HG02852 (cell line): ENCODE measurements at regions not wholly inside any gene's neighbourhood (a gene's known extent, or its start where the extent isn't known, plus 50 kb on each side); places are given as distances from the start of the nearest gene placed in this dataset.
A peak's percentile ranks its signal among the peaks of the same experiment; 100 is the strongest.

ENCODE experiments used
- ATAC-seq: cut with Tn5 transposase; IDR thresholded peaks from one replicate; pipeline ENCODE4 v1.9.1; 2021; ENCODE audit warnings: mild to moderate bottlenecking, moderate library complexity; ENCODE audit not compliant: unreplicated experiment

- no peak for ATAC-seq
These were observed 338.8 kb downstream of the ANKRD7 start for GRCh38 chr7:118563311-118563710.

GRCh38 chr7:118572604-118573003, 348.1 kb downstream of the ANKRD7 start:
- no peak for ATAC-seq

DNA sequence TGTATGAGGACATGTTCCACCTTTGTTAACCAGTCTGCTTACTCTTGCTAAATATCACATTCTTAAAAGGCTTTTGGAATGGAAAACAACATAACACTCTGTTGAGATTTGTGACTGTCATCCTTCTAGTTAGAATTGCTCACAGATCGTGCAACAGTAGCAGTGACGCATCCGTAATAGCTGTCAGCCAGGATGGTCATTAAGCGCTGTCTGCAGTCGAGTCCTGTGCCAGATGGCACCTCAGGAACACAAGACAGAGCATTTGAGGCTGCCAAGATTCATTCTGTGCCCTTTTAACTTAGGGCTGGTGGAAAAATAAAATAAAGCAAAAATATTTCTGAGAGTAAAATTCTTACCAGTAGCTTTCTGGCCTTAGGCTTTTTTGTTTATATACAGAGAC, 348.6 kb downstream of the ANKRD7 start:
- ATAC-seq = no peak

- ATAC-seq = no peak
These were observed 351.0 kb downstream of the ANKRD7 start for GRCh38 chr7:118575393-118575948.

- no peak for ATAC-seq
These were observed 356.4 kb downstream of the ANKRD7 start for GRCh38 chr7:118580743-118581382.

- ATAC-seq = no peak
These were observed 359.1 kb downstream of the ANKRD7 start for GRCh38 chr7:118583641-118584040.

- ATAC-seq = no peak
These were observed 361.7 kb downstream of the ANKRD7 start for GRCh38 chr7:118586248-118586647.

DNA sequence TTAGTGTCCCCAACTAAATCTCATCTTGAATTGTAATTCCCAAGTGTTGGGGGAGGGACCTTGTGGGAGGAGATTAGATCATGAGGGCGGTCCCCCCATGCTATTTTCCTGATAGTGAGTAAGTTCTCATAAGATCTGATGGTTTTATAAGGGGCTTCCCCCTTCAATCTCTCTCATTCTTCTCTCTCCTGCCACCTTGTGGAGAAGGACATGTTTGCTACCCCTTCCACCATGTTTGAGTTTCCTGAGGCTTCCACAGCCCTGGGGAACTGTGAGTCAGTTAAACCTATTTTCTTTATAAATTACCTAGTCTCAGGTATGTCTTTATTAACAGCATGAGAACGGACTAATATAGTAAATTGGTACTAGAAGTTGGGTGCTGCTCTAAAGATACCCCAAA, 365.6 kb downstream of the ANKRD7 start:
- ATAC-seq = peak; percentile 82

DNA sequence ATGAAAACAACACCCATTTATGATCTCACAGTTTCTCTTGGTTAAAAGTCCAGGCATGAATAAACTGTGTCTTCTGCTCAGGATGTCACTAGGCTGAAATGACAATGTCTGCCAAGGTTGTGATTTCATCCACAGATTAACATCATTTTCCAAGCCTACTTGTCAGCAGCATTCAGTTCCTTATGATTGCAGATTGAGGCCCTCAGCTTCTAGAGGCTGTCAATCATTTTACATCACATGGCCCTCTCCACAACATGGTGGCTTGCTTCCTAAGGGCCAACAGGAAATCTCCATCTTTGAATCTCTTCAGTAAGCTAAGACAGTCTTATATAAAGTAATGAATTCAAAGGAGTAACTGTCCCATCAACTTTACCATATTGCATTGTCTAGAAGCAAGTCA, 377.6 kb downstream of the ANKRD7 start:
- ATAC-seq = no peak

DNA sequence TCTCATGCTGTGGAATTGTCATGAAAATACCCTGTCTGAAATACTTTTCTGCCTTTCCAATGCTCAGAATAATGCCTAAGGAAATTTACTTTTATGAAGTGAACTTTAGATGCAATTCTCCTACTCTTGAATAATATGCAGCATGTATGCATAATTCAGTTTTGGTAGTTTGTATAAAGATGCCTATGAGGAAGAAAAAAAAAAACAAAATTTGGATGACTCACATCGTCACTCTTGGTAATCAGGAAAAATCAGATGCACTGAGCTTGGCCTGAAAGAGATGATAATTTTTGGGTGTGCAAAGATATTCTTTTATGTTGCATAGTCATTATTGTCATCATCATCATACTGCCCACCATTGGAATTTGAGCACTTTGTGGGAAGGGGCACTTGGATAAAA, 382.1 kb downstream of the ANKRD7 start:
- no peak for ATAC-seq

DNA sequence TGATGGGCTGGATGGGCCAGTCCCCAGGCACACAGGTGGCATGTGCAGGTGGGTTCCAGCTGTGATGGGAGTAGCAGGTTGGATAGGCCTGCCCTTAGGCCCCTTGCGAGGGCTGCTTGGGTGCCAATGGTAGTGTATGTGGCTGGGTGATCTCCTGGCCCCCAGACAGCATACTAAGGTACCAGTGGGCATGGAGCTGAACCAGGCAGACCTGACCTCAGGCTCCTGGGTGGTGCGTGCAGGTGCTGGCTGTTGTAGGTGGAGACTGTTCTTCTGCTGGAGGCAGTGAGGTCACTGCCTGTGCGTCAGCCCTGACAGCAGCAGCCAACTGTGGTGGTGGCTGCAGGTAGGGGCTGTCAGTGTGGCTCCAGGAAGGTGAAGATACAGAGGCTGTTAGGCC, 384.7 kb downstream of the ANKRD7 start:
- no peak for ATAC-seq

DNA sequence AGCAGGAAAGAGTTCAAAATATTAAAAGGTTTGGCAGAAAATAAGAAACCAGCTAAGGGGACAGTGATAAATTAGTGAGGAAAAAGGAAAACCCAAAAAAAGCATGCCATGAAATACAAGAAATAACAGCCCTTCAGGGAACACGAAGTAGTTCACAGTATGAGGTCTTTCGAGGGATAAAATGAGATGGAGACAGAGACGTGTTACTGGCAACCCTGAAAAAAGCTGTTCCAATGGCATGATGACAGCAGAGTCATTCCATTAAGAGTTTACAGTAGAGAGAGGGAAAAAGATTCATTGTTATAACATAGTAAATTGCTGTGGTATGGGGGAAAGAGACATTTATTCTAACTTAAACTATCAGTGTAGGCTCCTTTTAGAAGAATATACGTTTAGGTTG, 391.2 kb downstream of the ANKRD7 start:
- no peak for ATAC-seq

GRCh38 chr7:118621810-118622360, 397.4 kb downstream of the ANKRD7 start:
- ATAC-seq = no peak

GRCh38 chr7:118626739-118627138, 402.2 kb downstream of the ANKRD7 start:
- ATAC-seq = no peak

DNA sequence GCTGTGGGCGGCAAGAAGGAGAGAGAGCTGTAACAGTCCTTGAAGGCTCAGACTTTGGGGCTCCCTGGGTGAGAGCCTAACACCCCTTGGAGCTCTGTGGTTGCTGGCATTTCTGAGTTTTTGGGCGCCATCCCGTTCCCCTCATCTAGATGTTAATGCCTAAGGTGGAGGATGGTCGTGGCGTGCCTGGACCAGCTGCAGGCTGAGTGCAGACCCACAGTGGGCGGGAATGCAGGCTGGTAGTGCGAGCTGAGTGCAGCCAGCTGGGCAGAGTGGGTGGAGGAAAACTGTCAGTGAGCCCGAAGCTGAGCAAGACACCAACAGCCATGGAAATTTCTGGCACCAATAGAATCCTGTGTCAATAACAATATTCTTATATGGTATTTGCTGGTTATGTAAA, 403.0 kb downstream of the ANKRD7 start:
- ATAC-seq = no peak

DNA sequence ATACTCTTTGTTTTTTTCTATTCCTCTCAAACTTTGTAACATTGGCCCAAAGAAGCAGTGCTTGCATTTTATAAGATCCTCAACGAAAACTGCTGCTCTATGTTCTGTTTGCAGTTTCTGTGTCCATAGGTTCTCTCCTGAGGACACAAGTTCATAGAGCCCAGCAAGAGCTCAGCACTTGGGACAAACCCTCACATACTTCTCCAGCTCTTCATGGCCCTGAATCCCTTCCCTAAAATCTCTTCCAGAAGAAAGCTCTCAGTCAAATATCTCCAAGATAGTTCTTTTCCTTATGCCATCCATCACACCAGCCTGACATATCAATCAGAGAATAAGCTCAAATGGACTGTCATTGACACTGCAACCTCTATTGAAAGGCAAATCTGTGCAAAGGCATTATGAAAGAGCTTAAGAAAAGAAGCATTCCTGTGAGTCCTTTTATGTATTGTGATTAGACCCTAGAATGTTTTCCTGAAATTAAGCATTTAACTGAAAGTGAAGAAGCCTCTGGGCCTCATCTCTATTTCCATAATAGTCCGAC, 405.5 kb downstream of the ANKRD7 start:
- ATAC-seq = no peak

DNA sequence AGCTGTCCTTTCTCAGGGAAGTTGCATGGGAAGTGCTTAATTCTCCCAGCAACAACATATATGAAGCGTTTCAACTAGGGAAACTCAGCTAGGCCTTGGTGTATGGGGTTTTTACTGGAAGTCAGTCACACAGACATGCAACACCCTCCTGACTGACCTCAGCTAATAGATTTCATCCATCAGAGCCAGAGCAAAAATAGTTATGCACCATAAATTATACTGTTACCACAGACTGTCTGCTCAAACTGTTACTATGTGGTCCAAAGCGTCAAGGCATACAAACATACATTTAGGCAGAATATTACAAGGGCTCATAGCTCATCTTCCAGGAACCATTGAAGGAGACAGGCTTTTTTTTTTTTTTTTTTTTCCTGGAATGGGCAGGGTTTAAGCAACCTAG, 417.9 kb downstream of the ANKRD7 start:
- ATAC-seq = no peak

DNA sequence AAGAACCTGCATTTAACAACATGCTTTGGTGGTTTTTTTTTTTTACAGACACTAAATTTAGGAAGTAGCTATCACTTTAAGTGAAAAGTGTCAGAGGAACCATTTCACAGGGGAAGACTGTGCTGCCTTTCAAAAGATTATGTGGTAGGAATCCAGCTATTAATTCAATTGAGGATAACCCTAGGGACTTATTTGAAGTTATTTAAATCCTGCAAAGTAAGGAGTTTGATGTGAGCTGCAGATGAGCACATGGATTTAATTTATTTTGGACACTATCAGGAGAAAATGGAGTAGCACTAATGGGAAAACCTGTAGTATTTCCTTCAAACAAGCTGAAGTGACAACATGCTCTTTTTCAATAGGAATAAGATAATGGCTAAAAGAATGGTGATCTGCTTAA, 419.8 kb downstream of the ANKRD7 start:
- ATAC-seq = no peak

GRCh38 chr7:118648002-118648401, 423.5 kb downstream of the ANKRD7 start:
- no peak for ATAC-seq

DNA sequence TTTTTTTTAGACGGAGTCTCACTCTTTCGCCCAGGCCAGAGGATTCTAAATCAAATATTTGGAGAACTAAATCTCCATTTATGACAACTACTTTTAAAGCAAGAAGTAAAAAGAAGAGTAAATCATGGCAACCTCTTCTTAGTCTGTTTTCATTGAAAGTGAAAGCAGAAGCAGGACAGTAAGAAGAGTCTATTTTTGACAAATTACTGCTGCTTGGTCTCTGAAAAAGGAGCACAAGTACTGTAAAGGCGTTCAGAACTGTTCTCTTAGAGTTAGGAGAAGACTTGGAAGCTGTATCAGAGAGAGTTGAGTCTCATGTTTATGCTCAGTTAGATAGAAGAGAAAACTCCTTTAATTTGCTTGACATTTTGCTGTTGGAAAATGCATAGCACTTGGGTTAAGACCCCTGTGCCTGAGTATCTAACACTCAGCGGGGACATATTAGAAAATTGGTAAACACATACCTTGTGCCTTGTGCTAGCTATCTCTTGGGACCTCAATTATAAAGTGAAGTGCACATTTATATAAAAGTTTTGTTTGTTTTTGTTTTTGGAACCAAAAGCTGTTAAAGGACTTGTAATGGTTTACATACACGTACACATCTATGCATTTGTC, 433.0 kb downstream of the ANKRD7 start:
- peak; percentile 91 for ATAC-seq

GRCh38 chr7:118662266-118662665, 437.8 kb downstream of the ANKRD7 start:
- ATAC-seq = no peak

- no peak for ATAC-seq
These were observed 440.0 kb downstream of the ANKRD7 start for GRCh38 chr7:118664498-118664897.
